Gastroesophageal sphincter (tissue), 4 donors: ENCODE measurements at regions not wholly inside any gene's neighbourhood (a gene's known extent, or its start where the extent isn't known, plus 50 kb on each side); places are given as distances from the start of the nearest gene placed in this dataset.

Experiments
- ATAC-seq: fragments of 150-250 bp; one replicate; pipeline ENCODE4 v1.9.1; 2016; ENCODE audit warnings: mild to moderate bottlenecking, moderate library complexity
- H3K27ac ChIP-seq, 4 donors: fragments of 200-600 bp; sonication (generic) in 3 of 4; 1 replicate in 3 of 4; 2 replicates in 1 of 4; pipeline ENCODE4 v1.5.1; 2016 to 2019
- H3K27me3 ChIP-seq: fragments of 200-600 bp; sonication (generic); one replicate; pipeline ENCODE4 v1.5.1; 2019
- H3K36me3 ChIP-seq, 2 donors: fragments of 200-600 bp; sonication (generic); one replicate each; pipeline ENCODE4 v1.5.1; 2019; ENCODE audit warnings: control low read depth in 1 of 2
- H3K4me1 ChIP-seq, 3 donors: fragments of 200-600 bp; sonication (generic); 1 replicate in 2 of 3; 2 replicates in 1 of 3; pipeline ENCODE4 v1.5.1; 2016 to 2019; ENCODE audit warnings: control low read depth in 2 of 3
- H3K4me3 ChIP-seq, 2 donors: fragments of 200-600 bp; sonication (generic); one replicate each; pipeline ENCODE4 v1.5.1; 2019; ENCODE audit warnings: mild to moderate bottlenecking in 1 of 2, moderate library complexity in 1 of 2
- H3K9me3 ChIP-seq, 3 donors: fragments of 200-600 bp; sonication (generic); one replicate each; pipeline ENCODE4 v1.5.1; 2017 to 2019; ENCODE audit warnings: control low read depth in 2 of 3
- EP300 ChIP-seq: sonication (generic); formaldehyde crosslinking; IDR thresholded peaks from one replicate; pipeline ENCODE4 v1.6.1; 2017; ENCODE audit warnings: antibody characterized with exemption, mild to moderate bottlenecking
- POLR2A ChIP-seq, 2 donors: fragments of 450-650 bp; IDR thresholded peaks; one replicate each; pipeline ENCODE4 v1.6.1; 2017; ENCODE audit warnings: antibody characterized with exemption in 2 of 2, mild to moderate bottlenecking in 2 of 2, moderate library complexity in 1 of 2
- POLR2AphosphoS5 ChIP-seq: sonication (generic); formaldehyde crosslinking; IDR thresholded peaks from one replicate; pipeline ENCODE4 v1.6.1; 2017; ENCODE audit warnings: antibody characterized with exemption
- WGBS, 2 donors: methylation state at CpG; one replicate each; pipeline ENCODE4 v1.1.5; 2018; ENCODE audit warnings: low coverage in 1 of 2; 5-methylcytosine and 5-hydroxymethylcytosine counted together
- TF ChIP-seq, protein P1 (sequence below), 4 experiments: fragments of 200-600 bp in 2 of 4; fragments of 450-650 bp in 2 of 4; sonication (generic) in 1 of 4; IDR thresholded peaks; one replicate each; pipeline ENCODE4 v1.5.1; 2017 to 2019; ENCODE audit warnings: antibody characterized with exemption in 4 of 4, mild to moderate bottlenecking in 2 of 4, moderate library complexity in 2 of 4

DNA sequence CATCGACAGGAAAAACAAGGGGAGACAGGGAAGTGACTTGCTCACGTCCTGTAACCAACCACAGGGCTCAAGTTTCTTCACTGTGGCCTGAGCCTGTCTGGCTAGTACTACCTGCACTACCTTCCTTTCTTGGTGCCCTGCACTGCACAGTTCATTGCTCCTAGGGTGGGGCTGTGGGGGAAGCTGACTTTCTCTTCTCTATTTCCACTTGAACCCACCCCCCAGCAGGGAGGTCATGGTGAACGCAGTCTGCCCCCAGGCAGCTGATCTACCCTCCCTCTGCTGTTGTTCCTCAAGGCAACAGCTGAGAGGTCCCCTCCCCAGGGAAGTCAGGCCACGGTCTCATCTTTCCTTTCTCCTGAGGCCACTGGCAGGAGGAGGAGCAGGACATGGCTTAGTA is 532.1 kb downstream of the SOX11 start:
- Histone ChIP-seq H3K27ac (no peak overlapping the region), H3K4me3 (no peak overlapping the region), H3K36me3 (no peaks in the 10 kb centered on the region), H3K9me3 (no peaks in the 10 kb centered on the region), H3K4me1 (no peaks in the 10 kb centered on the region), H3K27me3 (no peaks in the 10 kb centered on the region)
- ATAC-seq, result no peak
- WGBS, 2 donors, result 55 to 70% methylated on average over 3 to 4 of the region's 4 CpGs
- TF ChIP-seq POLR2AphosphoS5 (no peak), EP300 (no peak), POLR2A (IDR thresholded peaks at IDR 0.05) (no peak)
- TF ChIP-seq, protein P1, sequence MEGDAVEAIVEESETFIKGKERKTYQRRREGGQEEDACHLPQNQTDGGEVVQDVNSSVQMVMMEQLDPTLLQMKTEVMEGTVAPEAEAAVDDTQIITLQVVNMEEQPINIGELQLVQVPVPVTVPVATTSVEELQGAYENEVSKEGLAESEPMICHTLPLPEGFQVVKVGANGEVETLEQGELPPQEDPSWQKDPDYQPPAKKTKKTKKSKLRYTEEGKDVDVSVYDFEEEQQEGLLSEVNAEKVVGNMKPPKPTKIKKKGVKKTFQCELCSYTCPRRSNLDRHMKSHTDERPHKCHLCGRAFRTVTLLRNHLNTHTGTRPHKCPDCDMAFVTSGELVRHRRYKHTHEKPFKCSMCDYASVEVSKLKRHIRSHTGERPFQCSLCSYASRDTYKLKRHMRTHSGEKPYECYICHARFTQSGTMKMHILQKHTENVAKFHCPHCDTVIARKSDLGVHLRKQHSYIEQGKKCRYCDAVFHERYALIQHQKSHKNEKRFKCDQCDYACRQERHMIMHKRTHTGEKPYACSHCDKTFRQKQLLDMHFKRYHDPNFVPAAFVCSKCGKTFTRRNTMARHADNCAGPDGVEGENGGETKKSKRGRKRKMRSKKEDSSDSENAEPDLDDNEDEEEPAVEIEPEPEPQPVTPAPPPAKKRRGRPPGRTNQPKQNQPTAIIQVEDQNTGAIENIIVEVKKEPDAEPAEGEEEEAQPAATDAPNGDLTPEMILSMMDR (IDR thresholded peaks at IDR 0.05), result no peak

DNA sequence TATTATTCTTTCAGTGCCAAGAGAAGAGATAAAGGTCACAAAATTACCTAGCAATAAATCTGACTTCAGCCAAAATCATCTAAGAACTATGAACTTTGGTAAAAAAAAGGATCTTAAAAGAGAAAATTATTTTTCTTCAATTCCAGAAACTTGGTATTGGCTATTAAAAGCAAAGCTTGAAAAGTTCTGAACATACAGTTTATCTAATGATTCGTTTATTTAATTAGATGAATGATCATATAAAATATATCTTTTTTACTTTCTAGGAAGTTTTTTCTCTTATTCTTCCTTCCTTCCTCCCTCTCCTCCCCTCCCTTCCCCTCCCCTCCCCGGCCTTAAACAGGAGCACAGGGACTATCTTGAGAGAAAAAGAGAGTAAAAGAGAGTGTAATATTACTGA is 536.1 kb downstream of the SOX11 start:
- TF ChIP-seq EP300 (no peak), POLR2A (IDR thresholded peaks at IDR 0.05) (no peak), POLR2AphosphoS5 (no peak)
- TF ChIP-seq, protein P1 (IDR thresholded peaks at IDR 0.05), result no peak
- no peaks in the 10 kb centered on the region for H3K4me1 ChIP-seq
- 23 to 58% methylated on average over 1 to 2 of the region's 2 CpGs for WGBS, 2 donors
- H3K4me3 ChIP-seq, result no peak overlapping the region
- ATAC-seq, result no peak
- H3K36me3 ChIP-seq, result no peaks in the 10 kb centered on the region
- no peaks in the 10 kb centered on the region for H3K9me3 ChIP-seq
- H3K27me3 ChIP-seq, result no peaks in the 10 kb centered on the region
- no peak overlapping the region for H3K27ac ChIP-seq

DNA sequence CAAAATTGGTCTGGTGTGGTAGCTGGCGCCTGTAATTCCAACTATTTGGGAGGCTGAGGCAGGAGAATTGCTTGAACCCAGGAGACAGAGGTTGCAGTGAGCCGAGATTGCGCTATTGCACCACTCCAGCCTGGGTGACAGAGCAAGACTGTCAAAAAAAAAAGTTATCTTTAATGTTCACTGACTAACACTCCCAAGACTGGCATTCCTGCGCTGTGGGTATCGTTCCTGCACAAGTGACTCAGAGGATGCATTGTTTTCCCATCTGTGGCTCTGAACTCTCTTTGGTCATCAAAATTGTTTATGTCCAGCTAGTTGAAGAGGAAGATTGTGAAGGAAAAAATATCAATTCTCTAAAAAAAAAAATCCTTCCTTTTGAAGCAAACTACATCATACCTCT is 539.0 kb downstream of the SOX11 start:
- no peaks in the 10 kb centered on the region for H3K4me1 ChIP-seq
- no peaks in the 10 kb centered on the region for H3K27me3 ChIP-seq
- TF ChIP-seq POLR2AphosphoS5, result no peak
- no peak for TF ChIP-seq POLR2A (IDR thresholded peaks at IDR 0.05)
- TF ChIP-seq, protein P1 (IDR thresholded peaks at IDR 0.05), result no peak
- TF ChIP-seq EP300, result no peak
- no peak for ATAC-seq
- H3K9me3 ChIP-seq, result no peaks in the 10 kb centered on the region
- WGBS, 2 donors, result 86 to 88% methylated on average over 1 to 3 of the region's 5 CpGs
- H3K4me3 ChIP-seq, result no peak overlapping the region
- no peaks in the 10 kb centered on the region for H3K36me3 ChIP-seq
- no peak overlapping the region for H3K27ac ChIP-seq

DNA sequence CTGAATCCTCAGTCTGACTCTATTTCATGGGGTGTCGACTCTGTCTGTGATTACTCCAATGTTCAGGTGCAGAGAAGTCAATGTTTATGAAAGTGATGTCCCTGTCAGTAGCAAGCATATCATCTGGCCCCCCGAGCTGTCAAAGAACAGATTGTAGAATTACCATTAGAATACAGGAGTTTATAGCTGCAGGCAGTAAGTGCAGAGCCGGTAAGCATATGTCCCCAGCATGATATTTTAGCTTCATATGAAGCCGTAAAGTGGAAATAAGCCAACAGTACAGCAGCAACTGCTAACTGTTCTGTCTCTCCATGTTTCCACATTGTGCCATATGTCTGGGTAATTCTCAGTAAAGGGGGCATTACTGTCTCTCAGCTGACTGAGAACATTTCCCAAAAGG is 541.8 kb downstream of the SOX11 start:
- Histone ChIP-seq H3K27ac (no peak overlapping the region), H3K4me1 (no peaks in the 10 kb centered on the region), H3K9me3 (no peaks in the 10 kb centered on the region), H3K4me3 (no peak overlapping the region), H3K27me3 (no peaks in the 10 kb centered on the region), H3K36me3 (no peaks in the 10 kb centered on the region)
- ATAC-seq, result no peak
- WGBS, 2 donors, result 48 to 52% methylated on average over 3 to 4 of the region's 4 CpGs
- no peak for TF ChIP-seq POLR2AphosphoS5
- TF ChIP-seq POLR2A (IDR thresholded peaks at IDR 0.05), result no peak
- no peak for TF ChIP-seq EP300
- TF ChIP-seq, protein P1 (IDR thresholded peaks at IDR 0.05), result no peak

DNA sequence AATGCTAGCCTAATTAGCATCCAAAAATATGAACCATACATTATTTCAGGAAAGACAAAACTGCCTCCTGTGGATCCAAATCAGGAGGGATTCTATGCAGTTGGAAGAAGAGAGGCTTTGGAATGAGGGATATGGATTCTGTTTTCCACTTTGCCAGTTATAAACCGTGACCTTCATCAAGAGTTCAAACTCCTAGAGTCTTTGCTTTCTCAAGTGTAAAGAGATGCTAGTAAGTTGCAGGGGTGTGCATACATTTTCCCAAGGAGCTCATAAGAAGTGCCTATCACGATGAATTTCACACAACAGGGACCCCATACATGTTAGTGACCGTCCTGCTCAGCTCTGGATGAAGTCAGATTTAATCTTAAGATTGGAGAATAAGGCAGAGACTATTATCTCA is 542.5 kb downstream of the SOX11 start:
- Histone ChIP-seq H3K4me3 (no peak overlapping the region), H3K27me3 (no peaks in the 10 kb centered on the region), H3K36me3 (no peaks in the 10 kb centered on the region), H3K9me3 (no peaks in the 10 kb centered on the region), H3K27ac (no peak overlapping the region), H3K4me1 (no peaks in the 10 kb centered on the region)
- TF ChIP-seq EP300 (no peak), POLR2AphosphoS5 (no peak)
- TF ChIP-seq, protein P1 (IDR thresholded peaks at IDR 0.05), result no peak
- 79 to 85% methylated on average over 3 of the region's 3 CpGs for WGBS, 2 donors
- ATAC-seq, result no peak
